ENCODE measurements at regions not wholly inside any gene's neighbourhood (a gene's known extent, or its start where the extent isn't known, plus 50 kb on each side); places are given as distances from the start of the nearest gene placed in this dataset.
"Not testable (repeated sequence)": the region's sequence is repeated elsewhere in the genome, so short reads cannot be mapped to it uniquely, and the experiment has no call there.

- Histone ChIP-seq H3K27me3 (ENCODE audit: control insufficient read depth in 2 of 2, insufficient read depth in 2 of 2, low read length in 2 of 2) (no peaks in the 10 kb centered on the region), H3K4me1 (ENCODE audit: control insufficient read depth, extremely low read depth, insufficient read depth, low read length) (peaks cover 3% of the 10 kb centered on the region), H3K9me3 (replicated peaks; ENCODE audit: control insufficient read depth, insufficient read depth, low read length) (no peaks in the 10 kb centered on the region), H2AFZ (ENCODE audit: low read depth, low read length) (no peak overlapping the region), H3K36me3 (ENCODE audit: control insufficient read depth in 2 of 2, extremely low read depth in 1 of 2, insufficient read depth in 2 of 2, low read length in 2 of 2) (no peaks in the 10 kb centered on the region), H4K20me1 (replicated peaks; ENCODE audit: control insufficient read depth, extremely low read depth, insufficient read depth, low read length) (no peaks in the 10 kb centered on the region), H3K9ac (replicated peaks; ENCODE audit: extremely low read depth, insufficient read depth, low read length) (no peak overlapping the region), H3K79me2 (ENCODE audit: control insufficient read depth, insufficient read depth, low read length) (no peaks in the 10 kb centered on the region), H3K4me3 (replicated peaks in 1 of 3; ENCODE audit: insufficient read depth in 1 of 3, low read depth in 1 of 3, low read length in 3 of 3) (no peak overlapping the region), H3K27ac (ENCODE audit: insufficient read depth, low read depth, low read length) (no peak overlapping the region), H3K4me2 (ENCODE audit: insufficient read depth, low read length) (no peak overlapping the region), H3K9me1 (replicated peaks; ENCODE audit: control insufficient read depth, extremely low read depth, insufficient read depth, low read length) (no peaks in the 10 kb centered on the region)
- TF ChIP-seq POLR2A (IDR thresholded peaks at IDR 0.05; ENCODE audit: low read depth, low read length) = no peak
- no TSS peak for BruUV-seq (replicated peaks)
- DNase-seq (ENCODE audit: low read depth, low spot score) = no peak
- dilution Hi-C loops (cut with MboI; ENCODE audit: extremely low pct_ligation_motif_present, low sequenced_read_pairs) = loop anchor here (25.0 kb wide), 1 partner anchor 354 kb away; no protein-coding TSS in a partner anchor
- intact Hi-C loops (cut with micrococcal nuclease) = no loop called here
- CTCF ChIA-PET = interaction anchor here (1.2 to 1.6 kb wide), 2 partner anchors 12 to 294 kb away, joined by 4 read pairs; no protein-coding TSS in a partner anchor
- POLR2A ChIA-PET = no interaction called here
- FAIRE-seq = no peak
Observed at GRCh38 chr18:8991155-8991554, 111.3 kb upstream of the NDUFV2 start.

- H3K4me1 ChIP-seq (ENCODE audit: control insufficient read depth, extremely low read depth, insufficient read depth, low read length); H4K20me1 ChIP-seq (replicated peaks; ENCODE audit: control insufficient read depth, extremely low read depth, insufficient read depth, low read length); BruUV-seq (replicated peaks); H3K9ac ChIP-seq (replicated peaks; ENCODE audit: extremely low read depth, insufficient read depth, low read length); H3K4me3 ChIP-seq (replicated peaks in 1 of 3; ENCODE audit: insufficient read depth in 1 of 3, low read depth in 1 of 3, low read length in 3 of 3); DNase-seq (ENCODE audit: low read depth, low spot score); H3K36me3 ChIP-seq (ENCODE audit: control insufficient read depth in 2 of 2, extremely low read depth in 1 of 2, insufficient read depth in 2 of 2, low read length in 2 of 2); H3K4me2 ChIP-seq (ENCODE audit: insufficient read depth, low read length); intact Hi-C loops (cut with micrococcal nuclease); H3K79me2 ChIP-seq (ENCODE audit: control insufficient read depth, insufficient read depth, low read length); POLR2A ChIA-PET; H3K27ac ChIP-seq (ENCODE audit: insufficient read depth, low read depth, low read length); H3K9me1 ChIP-seq (replicated peaks; ENCODE audit: control insufficient read depth, extremely low read depth, insufficient read depth, low read length); H3K27me3 ChIP-seq (ENCODE audit: control insufficient read depth in 2 of 2, insufficient read depth in 2 of 2, low read length in 2 of 2); H2AFZ ChIP-seq (ENCODE audit: low read depth, low read length); H3K9me3 ChIP-seq (replicated peaks; ENCODE audit: control insufficient read depth, insufficient read depth, low read length): not testable (repeated sequence)
- peak; percentile 8 for FAIRE-seq
- CTCF ChIA-PET = interaction anchor here (0.9 kb wide), 1 partner anchor 514 kb away, joined by 3 read pairs; no protein-coding TSS in a partner anchor
- dilution Hi-C loops (cut with MboI; ENCODE audit: extremely low pct_ligation_motif_present, low sequenced_read_pairs) = loop anchor here (25.0 kb wide), 1 partner anchor 355 kb away; no protein-coding TSS in a partner anchor
Observed at GRCh38 chr18:8992500-8992899, 110.0 kb upstream of the NDUFV2 start.

- Histone ChIP-seq H3K4me2 (ENCODE audit: insufficient read depth, low read length) (no peak overlapping the region), H4K20me1 (replicated peaks; ENCODE audit: control insufficient read depth, extremely low read depth, insufficient read depth, low read length) (no peaks in the 10 kb centered on the region), H3K9ac (replicated peaks; ENCODE audit: extremely low read depth, insufficient read depth, low read length) (no peak overlapping the region), H3K4me1 (ENCODE audit: control insufficient read depth, extremely low read depth, insufficient read depth, low read length) (peaks cover 7% of the 10 kb centered on the region), H3K27ac (ENCODE audit: insufficient read depth, low read depth, low read length) (no peak overlapping the region), H3K27me3 (ENCODE audit: control insufficient read depth in 2 of 2, insufficient read depth in 2 of 2, low read length in 2 of 2) (no peaks in the 10 kb centered on the region), H2AFZ (ENCODE audit: low read depth, low read length) (no peak overlapping the region), H3K79me2 (ENCODE audit: control insufficient read depth, insufficient read depth, low read length) (no peaks in the 10 kb centered on the region), H3K4me3 (replicated peaks in 1 of 3; ENCODE audit: insufficient read depth in 1 of 3, low read depth in 1 of 3, low read length in 3 of 3) (no peak overlapping the region), H3K9me1 (replicated peaks; ENCODE audit: control insufficient read depth, extremely low read depth, insufficient read depth, low read length) (no peaks in the 10 kb centered on the region), H3K36me3 (ENCODE audit: control insufficient read depth in 2 of 2, extremely low read depth in 1 of 2, insufficient read depth in 2 of 2, low read length in 2 of 2) (no peaks in the 10 kb centered on the region), H3K9me3 (replicated peaks; ENCODE audit: control insufficient read depth, insufficient read depth, low read length) (no peaks in the 10 kb centered on the region)
- dilution Hi-C loops (cut with MboI; ENCODE audit: extremely low pct_ligation_motif_present, low sequenced_read_pairs) (loop anchor here (25.0 kb wide), 1 partner anchor 357 kb away; no protein-coding TSS in a partner anchor), intact Hi-C loops (cut with micrococcal nuclease) (no loop called here)
- TF ChIP-seq FOS (IDR thresholded peaks at IDR 0.05; ENCODE audit: borderline replicate concordance, insufficient read depth, low read length) (no peak), JUN (IDR thresholded peaks at IDR 0.05; ENCODE audit: borderline replicate concordance, insufficient read depth, insufficient read length, low read depth) (no peak), CTCF (IDR thresholded peaks at IDR 0.05; ENCODE audit: extremely low read depth in 1 of 2, insufficient read depth in 1 of 2, low read depth in 1 of 2, low read length in 2 of 2) (no peak), MAX (IDR thresholded peaks at IDR 0.05; ENCODE audit: insufficient read depth, insufficient read length) (no peak), POLR2A (IDR thresholded peaks at IDR 0.05; ENCODE audit: low read depth, low read length) (no peak), POLR2AphosphoS5 (IDR thresholded peaks at IDR 0.05; ENCODE audit: insufficient read depth, low read depth, low read length) (no peak), GATA2 (IDR thresholded peaks at IDR 0.05; ENCODE audit: insufficient read depth, insufficient read length, low read depth, low read length) (no peak), EZH2 (IDR thresholded peaks at IDR 0.05; ENCODE audit: borderline replicate concordance, low read depth, low read length, severe bottlenecking) (no peak), MYC (IDR thresholded peaks at IDR 0.05; ENCODE audit: low read depth, low read length) (no peak)
- ChIA-PET POLR2A (no interaction called here), CTCF (no interaction called here)
- no peak for DNase-seq (ENCODE audit: low read depth, low spot score)
- BruUV-seq (replicated peaks) = no TSS peak
- FAIRE-seq = no peak
Observed at GRCh38 chr18:8994603-8995002, 107.9 kb upstream of the NDUFV2 start.
